GM12891 (cell line): ENCODE measurements at regions not wholly inside any gene's neighbourhood (a gene's known extent, or its start where the extent isn't known, plus 50 kb on each side); places are given as distances from the start of the nearest gene placed in this dataset.

ENCODE experiments used
- POLR2A ChIP-seq: IDR thresholded peaks from 2 replicates; pipeline ENCODE4 v1.6.1; 2011; ENCODE audit warnings: low read depth, low read length, control low read depth
- POLR2AphosphoS5 ChIP-seq: IDR thresholded peaks from 2 replicates; pipeline ENCODE4 v1.6.1; 2011; ENCODE audit warnings: low read depth, low read length, control low read depth
- POU2F2 ChIP-seq: IDR thresholded peaks from 2 replicates; pipeline ENCODE4 v1.6.1; 2011; ENCODE audit warnings: low read depth, mild to moderate bottlenecking, control low read depth, low read length, moderate library complexity
- TAF1 ChIP-seq: IDR thresholded peaks from 2 replicates; pipeline ENCODE4 v1.6.1; 2011; ENCODE audit warnings: low read depth, low read length, control low read depth

- TF ChIP-seq POLR2A (no peak), POLR2AphosphoS5 (no peak), TAF1 (no peak), POU2F2 (no peak)
Measured at GRCh38 chr16:13835935-13836730, 83.8 kb upstream of the ERCC4 start.
